HEK293T (cell line): ENCODE measurements at regions not wholly inside any gene's neighbourhood (a gene's known extent, or its start where the extent isn't known, plus 50 kb on each side); places are given as distances from the start of the nearest gene placed in this dataset.

Source experiments
- ARNT ChIP-seq: fragments of 450-650 bp; IDR thresholded peaks from 2 replicates; pipeline ENCODE4 v1.6.1; 2017; ENCODE audit warnings: mild to moderate bottlenecking
- BHLHE40 ChIP-seq: fragments of 450-650 bp; IDR thresholded peaks from 2 replicates; pipeline ENCODE4 v1.6.1; 2016; ENCODE audit warnings: mild to moderate bottlenecking, moderate library complexity, borderline replicate concordance
- ELF4 ChIP-seq: fragments of 450-650 bp; IDR thresholded peaks from 2 replicates; pipeline ENCODE4 v1.6.1; 2017; ENCODE audit warnings: antibody characterized with exemption
- FOXA1 ChIP-seq: fragments of 450-650 bp; IDR thresholded peaks from 2 replicates; pipeline ENCODE4 v1.6.1; 2016; ENCODE audit warnings: mild to moderate bottlenecking
- HDGF ChIP-seq: fragments of 450-650 bp; IDR thresholded peaks from 2 replicates; pipeline ENCODE4 v1.6.1; 2017; ENCODE audit warnings: antibody characterized with exemption, borderline replicate concordance
- SP1 ChIP-seq: fragments of 450-650 bp; IDR thresholded peaks from 2 replicates; pipeline ENCODE4 v1.6.1; 2017
- SUZ12 ChIP-seq: fragments of 450-650 bp; IDR thresholded peaks from 2 replicates; pipeline ENCODE4 v1.6.1; 2016; ENCODE audit warnings: mild to moderate bottlenecking
- TARDBP ChIP-seq: fragments of 450-650 bp; IDR thresholded peaks from 2 replicates; pipeline ENCODE4 v1.6.1; 2016

- TF ChIP-seq FOXA1 (no peak), SUZ12 (no peak), HDGF (no peak), BHLHE40 (no peak), ARNT (no peak), TARDBP (no peak), ELF4 (no peak), SP1 (no peak)
Measured at GRCh38 chr5:30041831-30042385, 1151.6 kb upstream of the CDH6 start.
